Sigmoid colon (tissue), 4 donors: ENCODE measurements at regions not wholly inside any gene's neighbourhood (a gene's known extent, or its start where the extent isn't known, plus 50 kb on each side); places are given as distances from the start of the nearest gene placed in this dataset.
"Not testable (repeated sequence)": the region's sequence is repeated elsewhere in the genome, so short reads cannot be mapped to it uniquely, and the experiment has no call there.

ENCODE experiments used
- CTCF ChIP-seq, 4 experiments: fragments of 450-650 bp in 3 of 4; fragments of 200-600 bp in 1 of 4; IDR thresholded peaks; one replicate each; pipeline ENCODE4 v1.5.1; 2016 to 2019; ENCODE audit warnings: antibody characterized with exemption in 4 of 4, mild to moderate bottlenecking in 3 of 4, moderate library complexity in 2 of 4
- POLR2A ChIP-seq, 2 donors: fragments of 450-650 bp; IDR thresholded peaks; one replicate each; pipeline ENCODE4 v1.6.1; 2016; ENCODE audit warnings: antibody characterized with exemption in 2 of 2, mild to moderate bottlenecking in 2 of 2, moderate library complexity in 2 of 2
- POLR2AphosphoS5 ChIP-seq, 4 donors: sonication (generic); formaldehyde crosslinking; IDR thresholded peaks; one replicate each; pipeline ENCODE4 v1.6.1; 2017; ENCODE audit warnings: antibody characterized with exemption in 4 of 4

- TF ChIP-seq POLR2AphosphoS5, CTCF, POLR2A (IDR thresholded peaks at IDR 0.05): not testable (repeated sequence)
These were observed 70.3 kb upstream of the FAN1 start for GRCh38 chr15:30833379-30833778.
